HG03565 (cell line): ENCODE measurements at regions not wholly inside any gene's neighbourhood (a gene's known extent, or its start where the extent isn't known, plus 50 kb on each side); places are given as distances from the start of the nearest gene placed in this dataset.
"Not testable (repeated sequence)": the region's sequence is repeated elsewhere in the genome, so short reads cannot be mapped to it uniquely, and the experiment has no call there.

Experiments
- ATAC-seq: cut with Tn5 transposase; IDR thresholded peaks from one replicate; pipeline ENCODE4 v1.9.1; 2021; ENCODE audit warnings: mild to moderate bottlenecking, moderate library complexity; ENCODE audit not compliant: unreplicated experiment

DNA sequence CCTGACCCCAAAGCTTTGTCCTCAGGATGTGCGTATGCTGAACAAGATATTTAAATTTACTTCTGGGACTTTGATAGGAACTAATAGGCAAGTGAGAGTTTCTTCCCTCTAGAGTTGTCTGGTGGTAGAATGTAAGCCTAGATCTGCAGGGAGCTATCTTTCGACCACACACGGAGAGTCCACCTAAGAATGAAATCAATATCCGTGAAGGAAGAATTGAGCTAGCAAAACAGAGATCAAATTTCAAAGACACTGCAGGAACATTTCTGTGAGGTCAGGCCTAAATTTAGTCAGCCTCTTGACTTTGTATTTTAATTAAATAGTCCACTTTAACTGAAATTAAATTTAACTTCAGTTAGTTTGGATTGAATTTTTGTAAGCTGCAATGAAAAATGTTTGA, 871.3 kb downstream of the RAB28 start:
- ATAC-seq = no peak

DNA sequence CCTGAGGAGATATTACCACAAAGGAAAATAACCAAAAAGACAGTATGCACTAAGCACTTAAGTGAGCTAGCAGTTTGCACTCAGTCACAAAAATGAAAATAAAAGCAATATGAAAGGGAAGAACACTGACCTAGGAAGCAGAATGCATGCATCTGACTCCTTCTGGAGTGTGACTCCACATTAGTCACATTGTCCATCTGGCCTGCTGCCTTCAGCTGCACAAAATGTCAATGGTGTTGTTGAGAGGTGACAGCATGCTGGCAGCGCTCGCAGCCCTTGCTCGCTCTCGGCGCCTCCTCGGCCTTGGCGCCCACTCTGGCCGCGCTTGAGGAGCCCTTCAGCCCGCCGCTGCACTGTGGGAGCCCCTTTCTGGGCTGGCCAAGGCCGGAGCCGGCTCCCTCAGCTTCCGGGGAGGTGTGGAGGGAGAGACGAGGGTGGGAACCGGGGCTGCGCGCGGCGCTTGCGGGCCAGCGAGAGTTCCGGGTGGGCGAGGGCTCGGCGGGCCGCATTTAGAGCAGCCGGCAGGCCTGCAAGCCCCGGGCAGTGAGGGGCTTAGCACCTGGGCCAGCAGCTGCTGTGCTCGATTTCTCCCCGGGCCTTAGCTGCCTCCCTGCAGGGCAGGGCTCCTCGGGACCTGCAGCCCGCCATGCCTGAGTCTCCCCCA, 874.8 kb downstream of the RAB28 start:
- ATAC-seq = not testable (repeated sequence)

DNA sequence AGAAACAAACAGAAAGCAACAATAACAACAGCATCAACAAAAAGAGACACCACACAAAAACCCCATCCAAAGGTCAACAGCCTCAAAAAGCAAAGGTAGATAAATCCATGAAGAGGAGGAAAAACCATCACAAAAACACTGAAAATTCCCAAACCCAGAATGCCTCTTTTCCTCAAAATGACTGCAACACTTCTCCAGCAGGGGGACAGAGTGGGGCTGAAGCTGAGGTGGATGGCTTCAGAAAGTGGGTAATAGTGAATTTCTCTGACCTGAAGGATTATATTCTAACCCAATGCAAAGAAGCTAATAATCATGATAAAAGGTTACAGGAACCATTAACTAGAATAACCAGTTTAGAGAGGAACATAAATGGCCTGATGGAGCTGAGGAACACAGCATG, 888.2 kb downstream of the RAB28 start:
- no peak for ATAC-seq

DNA sequence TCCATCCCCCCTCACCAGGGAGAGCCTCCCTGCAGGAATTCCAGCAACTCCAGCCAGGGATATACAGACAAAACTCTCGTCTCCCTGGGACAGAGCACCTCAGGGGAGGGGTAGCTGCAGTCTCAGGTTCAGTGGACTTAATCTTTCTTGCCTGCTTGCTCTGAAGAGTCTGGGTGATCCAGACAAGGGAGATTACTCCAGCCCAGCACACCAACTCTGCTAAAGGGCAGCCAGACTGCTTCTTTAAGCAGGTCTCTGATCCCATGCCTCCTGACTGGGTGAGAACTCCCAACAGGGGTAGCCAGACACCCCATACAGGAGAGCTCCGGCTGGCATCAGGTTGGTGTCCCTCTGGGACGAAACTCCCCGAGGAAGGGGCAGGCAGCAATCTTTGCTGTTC, 888.7 kb downstream of the RAB28 start:
- ATAC-seq = no peak

DNA sequence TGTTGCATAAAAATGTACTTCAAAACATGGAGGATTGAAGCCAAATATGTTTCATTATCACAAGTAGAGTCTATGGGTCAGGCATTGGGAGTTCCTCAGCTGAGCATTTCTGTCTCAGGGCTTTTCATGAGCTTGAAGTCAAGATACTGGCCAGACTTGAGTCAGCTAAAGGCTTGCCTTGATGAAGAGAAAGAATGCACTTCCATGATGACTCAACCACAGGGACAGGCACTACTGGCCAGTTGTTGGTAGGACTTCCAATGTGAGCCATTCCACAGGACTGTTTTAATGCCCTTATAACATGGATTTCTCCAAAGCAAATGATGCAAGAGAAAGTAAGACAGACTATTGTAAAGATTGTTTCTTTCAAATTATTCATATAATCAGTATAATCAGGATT, 895.6 kb downstream of the RAB28 start:
- ATAC-seq = no peak

DNA sequence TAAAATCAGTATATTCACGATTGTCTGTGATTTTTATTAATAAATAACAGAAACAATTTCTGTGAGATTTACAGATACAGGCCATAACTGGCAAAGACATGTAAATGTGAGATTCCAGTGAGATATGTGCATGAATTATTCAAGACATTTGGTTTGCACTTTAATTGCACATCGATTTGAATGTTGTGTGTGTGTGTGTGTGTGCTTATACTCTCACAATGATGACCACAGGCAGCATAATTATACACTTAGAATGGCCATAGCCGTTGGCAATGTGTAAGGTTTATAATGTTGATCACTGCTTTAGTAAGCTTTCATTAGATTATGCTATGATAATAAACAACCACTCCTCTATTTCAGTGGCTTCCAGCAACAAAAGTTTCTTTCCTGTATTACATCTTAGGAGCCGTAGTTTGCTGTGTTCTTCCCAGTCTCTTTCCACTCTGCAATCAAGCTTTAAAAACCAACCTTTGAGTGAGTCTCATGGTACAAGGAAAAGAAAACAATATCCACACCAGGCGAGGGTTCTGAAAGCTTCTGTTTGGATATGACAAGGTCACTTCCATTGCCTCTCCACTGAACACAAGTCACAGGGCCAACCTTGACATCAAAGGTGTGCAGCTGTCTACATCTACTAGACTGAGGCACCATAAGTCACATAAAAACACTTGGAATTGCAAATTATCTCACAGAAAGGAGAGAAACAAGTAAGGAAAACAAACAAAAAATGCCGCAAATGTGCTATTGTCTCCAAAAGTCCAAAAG, 897.7 kb downstream of the RAB28 start:
- ATAC-seq = no peak

DNA sequence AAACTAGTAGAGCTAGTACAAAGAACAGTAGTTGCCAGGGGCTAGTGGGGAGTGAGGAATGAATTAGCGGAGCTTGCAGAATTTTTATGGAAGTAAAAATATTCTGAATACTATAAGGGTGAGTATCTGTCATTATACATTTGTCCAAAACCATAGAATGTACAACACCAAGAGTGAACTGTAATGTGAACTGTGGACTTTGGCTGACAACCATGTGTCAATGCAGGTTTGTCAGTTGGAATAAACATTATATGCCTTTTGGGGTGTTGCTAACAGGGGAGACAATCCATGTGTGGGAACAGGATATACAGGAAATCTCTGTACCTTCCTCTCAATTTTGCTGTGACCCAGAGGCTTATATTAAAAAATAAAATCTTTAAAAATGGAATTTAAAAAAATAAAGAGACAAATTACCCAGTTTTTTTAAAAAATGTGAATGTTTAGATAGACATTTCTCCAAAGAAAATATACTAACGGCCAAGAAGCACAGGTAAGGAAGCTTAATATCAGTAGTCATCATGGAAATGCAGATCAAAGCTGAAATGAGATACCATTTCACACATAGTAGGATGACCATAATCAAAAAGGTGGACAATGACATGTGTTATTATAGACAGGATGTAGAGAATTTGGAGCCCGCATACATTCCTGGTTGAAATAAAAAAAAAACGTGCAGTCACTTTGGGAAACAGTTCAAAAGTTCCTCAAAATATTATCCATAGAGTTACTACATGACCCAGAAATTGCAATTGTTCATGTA, 899.8 kb downstream of the RAB28 start:
- no peak for ATAC-seq

DNA sequence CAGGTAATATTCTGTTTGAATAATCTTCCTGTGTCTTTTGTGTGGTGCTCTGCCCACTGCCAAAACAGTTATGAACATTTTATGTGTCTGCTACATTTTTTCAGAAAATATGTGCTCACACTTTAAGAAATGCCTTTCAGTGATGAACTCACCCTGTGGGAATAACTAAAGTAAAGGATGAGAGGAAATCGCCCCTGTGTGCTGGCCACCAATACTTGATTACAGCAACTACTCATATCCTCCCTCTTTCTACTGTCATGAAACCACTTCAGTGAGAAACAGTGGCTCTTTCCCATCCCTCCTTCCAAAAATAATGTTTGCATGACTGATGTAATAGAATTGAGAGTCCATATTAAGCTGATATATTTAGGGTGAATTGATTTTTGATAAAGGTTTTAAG, 900.9 kb downstream of the RAB28 start:
- ATAC-seq = no peak

DNA sequence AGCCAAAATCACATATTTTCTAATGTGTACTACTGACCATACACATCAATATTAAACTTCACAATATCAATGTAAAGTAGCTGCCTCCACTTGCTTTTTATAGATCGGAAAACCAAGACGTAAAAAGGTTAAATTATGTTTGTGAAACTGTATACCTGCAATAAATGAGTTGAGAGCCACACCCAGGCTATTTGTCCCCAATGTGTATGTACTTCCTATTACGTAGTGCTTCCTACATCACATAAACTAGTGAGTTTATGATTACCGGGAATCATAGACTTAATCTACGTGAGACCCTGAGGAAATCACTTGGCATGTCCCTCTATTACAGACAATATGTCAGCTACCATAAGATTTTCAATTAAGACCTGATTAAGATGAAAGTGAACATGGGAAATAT, 903.4 kb downstream of the RAB28 start:
- ATAC-seq = no peak

DNA sequence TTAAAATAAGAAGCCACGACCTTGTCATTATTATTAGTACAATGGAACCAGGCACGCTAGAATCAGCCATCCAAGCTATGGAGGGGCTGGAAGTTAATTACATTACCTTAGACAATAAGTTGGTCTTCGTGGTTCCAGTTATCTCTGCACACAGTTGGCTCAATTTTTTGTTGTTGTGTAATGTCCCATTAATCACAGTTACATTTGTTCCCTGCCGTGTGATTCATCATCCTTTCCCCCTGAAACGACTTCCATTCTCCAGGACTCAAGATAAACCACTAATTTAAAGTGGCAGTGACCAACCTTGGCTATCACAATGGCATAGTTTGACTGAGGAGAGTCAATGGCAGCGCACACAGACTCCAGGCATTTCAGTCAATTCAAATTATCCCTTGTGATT, 905.0 kb downstream of the RAB28 start:
- no peak for ATAC-seq

DNA sequence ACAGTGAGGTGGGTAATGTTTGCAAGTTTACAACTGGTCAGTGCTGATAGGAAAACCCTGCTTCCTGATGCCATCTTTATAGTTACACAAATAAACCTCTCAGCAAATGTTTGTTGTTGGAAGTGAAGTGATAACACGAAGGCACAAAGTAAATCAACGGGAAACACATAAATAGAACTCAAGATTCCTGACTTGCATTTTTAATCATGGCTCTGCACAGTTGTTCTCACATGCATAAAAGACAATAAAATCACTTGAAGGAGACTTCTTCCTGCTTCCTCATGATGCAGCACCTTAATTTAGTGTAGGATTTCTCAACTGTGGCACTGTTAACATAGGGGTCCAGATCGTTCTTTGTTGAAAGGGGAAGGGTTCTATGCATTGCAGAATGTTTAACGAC, 907.7 kb downstream of the RAB28 start:
- no peak for ATAC-seq

DNA sequence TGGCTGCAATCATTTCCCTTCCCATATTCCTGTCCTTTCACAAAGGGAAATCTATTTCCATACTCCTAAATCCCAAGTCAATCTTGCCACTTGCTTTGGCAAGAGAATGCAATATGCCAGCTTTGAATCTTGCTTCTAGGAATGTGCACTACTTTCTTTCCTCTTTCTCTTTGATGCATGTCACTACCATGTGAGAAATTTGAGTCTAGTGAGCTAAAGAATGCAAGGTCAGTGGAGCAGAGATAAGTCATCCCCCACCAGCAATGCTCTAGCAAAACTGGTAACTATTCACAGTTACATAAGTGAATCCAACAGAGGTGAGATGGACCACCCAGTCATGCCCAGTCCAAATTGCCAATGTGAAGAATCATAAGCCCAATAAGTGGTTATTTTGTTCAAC, 910.4 kb downstream of the RAB28 start:
- ATAC-seq = no peak

DNA sequence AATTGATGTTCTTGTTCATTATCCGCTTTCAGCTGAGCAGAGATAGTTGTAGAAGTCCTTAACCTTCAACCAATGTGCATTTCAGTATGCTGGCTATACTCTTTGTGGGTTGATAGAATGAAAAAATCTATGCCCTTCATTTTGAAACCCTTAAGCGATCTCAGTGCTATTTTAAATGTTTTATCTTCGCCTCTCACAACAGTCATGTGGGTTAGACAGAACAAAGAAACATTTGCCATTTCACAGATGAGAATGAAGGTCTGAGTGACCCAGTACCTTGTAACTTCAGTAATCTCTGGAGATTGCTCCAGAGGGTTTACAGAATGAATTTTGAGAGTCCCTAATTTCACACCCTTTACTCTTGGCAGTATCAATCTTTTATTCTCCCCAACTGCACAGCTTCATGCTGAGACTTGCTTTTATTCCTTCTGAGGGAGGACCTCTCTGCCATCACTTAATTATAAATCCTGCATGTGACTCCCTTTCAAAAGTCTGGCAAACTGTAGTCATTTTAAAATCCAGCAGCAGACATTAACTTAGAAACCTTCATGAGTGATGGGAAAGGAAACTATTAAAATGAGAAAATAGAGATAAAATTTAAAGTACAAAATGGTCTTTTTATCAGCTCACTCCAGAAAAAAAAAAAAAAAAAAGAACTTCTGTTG, 921.5 kb downstream of the RAB28 start:
- ATAC-seq = no peak

DNA sequence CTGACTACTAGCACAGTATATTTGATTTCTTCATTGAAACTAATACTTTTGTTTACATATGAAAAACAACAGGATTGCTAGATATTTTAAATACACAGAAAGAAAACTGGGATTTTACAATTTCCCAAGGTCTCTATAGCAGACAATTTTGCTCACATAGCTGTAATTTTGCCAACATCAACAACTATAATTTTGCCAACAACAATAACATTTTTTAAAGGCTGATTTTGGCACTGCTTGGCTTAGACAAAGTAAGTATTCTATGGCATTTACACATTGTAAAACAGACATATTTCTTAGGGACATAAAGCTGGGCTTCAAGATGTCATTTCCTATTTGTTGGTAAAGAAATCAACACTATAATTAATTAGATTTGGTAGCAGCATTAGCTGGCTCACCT, 922.1 kb downstream of the RAB28 start:
- no peak for ATAC-seq

DNA sequence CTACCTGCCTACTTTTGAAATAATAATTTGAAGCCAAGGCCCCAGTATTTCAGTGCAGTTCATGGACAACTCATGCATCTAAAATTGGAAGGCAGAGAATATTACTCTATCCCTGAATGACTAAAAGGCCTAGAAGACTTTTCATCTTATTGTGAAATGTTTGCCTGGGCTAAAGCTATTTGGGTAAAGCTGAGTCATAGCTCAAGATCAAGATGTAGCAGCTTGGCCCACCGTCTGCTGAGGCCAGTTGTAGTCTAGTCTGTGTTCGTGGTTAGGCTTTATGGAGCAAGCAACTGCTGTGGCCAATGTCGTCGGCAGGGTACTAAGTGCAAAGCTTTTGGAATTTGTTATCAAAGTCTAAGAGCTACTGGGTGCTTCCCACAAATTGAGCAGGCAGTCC, 929.1 kb downstream of the RAB28 start:
- no peak for ATAC-seq

DNA sequence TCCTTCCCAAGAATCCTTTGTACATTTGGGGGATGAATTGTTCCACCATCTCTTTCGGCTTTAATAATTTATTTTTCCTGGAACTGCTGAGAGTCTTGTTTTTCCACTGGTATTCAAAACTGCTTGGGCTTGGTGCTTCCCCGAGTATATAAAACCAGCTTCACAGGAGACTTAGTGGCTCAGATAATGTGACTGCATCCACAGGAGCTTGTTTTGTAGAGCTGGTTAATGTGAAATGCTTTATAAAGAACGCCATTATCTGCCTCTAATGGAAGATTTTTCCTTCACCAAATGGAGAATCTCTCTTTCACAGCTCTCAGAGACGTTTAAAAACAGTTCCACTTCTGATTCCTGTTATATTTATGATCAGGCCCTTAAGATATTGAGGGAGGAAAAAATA, 935.5 kb downstream of the RAB28 start:
- no peak for ATAC-seq

DNA sequence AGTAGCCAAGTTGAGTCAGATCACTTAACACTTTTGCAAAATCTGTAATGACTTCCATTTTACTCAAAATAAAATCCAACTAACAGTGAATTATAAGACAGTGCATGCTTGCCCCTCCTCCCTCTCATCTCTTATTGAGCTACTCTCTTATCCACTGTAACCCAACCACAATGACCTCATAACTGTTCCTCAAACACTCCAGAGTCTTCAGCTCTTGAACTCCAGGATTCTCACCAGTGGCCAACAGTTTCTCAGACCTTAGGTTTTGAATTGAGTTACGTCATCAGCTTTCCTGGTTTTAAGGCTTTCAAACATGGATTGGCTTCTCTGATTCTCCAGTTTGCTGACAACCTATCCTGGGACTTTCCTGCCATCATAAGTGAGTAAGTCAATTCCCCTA, 938.3 kb downstream of the RAB28 start:
- ATAC-seq = no peak

DNA sequence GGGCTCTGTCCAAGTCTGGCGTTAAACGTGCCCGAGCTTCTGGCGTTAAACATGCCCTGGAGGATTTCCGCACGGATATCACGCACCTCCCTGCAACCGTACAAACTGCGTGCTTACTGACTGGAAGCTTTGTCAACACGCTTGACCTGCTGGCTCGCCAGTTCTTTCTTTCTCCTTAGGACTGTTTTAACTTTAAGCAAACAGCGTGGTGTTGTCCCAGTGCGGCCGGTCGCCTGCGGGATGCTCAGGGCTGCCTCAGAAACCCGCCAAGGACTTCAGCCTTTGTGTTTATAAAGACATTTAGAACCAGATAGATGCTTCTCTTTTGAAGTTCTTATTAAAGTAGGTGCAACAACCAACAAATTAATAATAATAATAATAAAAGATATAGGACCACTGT, 946.0 kb downstream of the RAB28 start:
- no peak for ATAC-seq

DNA sequence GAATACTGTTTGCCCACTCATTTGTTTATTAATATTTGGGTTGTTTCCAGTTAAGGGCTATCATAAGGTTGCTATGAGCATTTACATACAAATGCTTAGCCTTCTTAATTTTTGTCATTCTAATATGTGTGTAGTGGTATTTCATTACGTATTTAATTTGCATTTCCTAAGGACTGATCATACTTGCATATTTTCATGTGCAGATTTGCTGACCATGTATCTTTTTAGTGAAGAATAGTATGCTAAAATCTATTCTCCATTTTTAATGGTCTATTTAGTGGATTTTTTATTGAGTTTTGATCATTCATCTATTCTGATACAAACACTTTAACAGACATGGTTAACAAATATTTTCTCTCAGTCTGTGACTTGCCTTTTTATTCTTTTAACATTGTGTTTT, 949.5 kb downstream of the RAB28 start:
- no peak for ATAC-seq

DNA sequence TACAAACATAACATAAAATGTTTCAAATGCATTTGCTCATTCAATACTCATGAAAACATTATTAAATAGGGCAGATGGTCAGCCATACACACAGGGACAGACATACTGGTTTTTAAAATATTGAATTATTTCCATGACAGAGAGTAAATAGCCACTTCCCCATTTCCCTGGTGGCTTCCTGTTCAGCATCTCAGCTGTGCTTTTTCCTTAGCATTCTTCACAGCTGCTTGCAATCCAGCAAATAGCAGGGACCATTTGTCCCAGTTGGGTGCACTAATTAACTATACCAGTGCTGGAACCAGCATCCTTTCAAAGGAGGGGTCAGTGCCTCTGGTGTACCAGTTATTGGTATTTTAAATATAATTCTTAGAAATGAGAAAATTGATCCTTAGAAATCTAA, 964.7 kb downstream of the RAB28 start:
- ATAC-seq = no peak

DNA sequence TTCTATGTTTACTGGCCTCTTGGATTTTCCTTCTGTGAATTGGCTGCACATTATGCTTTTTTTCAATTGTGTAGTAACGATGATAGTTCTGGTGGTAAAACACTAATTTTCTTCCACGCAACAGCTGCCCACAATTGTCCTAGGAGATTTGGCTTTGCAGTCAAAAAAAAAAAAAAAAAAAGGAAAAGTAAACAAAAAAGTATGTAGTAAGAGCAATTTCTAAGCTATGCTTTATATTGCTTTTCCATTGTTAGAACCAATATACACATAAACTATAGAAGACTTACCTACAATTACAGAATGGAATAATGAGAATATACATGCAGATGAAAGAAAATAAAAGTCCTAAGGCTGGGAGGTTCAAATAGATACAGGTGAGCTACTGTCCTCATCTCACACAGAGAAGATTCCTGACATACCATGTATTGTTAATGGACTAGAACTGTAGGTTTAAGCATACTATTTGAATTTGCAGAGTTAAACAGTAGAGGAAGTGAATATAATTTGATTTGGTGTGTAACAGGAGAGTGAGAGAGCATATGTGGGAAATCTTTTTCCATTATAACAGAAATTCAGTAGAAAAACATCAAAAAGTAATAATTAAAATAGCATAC, 976.2 kb downstream of the RAB28 start:
- ATAC-seq = no peak
